Activated T-helper 1 cell treated with anti-CD3 and anti-CD28 coated beads, Interleukin-2, amount 50 U/mL, for 16 hours (primary cell): ENCODE measurements at regions not wholly inside any gene's neighbourhood (a gene's known extent, or its start where the extent isn't known, plus 50 kb on each side); places are given as distances from the start of the nearest gene placed in this dataset.
"Not testable (repeated sequence)": the region's sequence is repeated elsewhere in the genome, so short reads cannot be mapped to it uniquely, and the experiment has no call there.

Source experiments
- DNase-seq, 2 donors: peaks; one replicate each; pipeline ENCODE4 v3.0.0-alpha.2; 2020; ENCODE audit warnings: low read depth in 1 of 2, low spot score in 1 of 2

- no peak for DNase-seq
Observed at GRCh38 chr2:64743739-64744330, 90.1 kb upstream of the SERTAD2 start.

GRCh38 chr2:64745562-64745961, 91.8 kb upstream of the SERTAD2 start:
- DNase-seq = no peak

- not testable (repeated sequence) for DNase-seq
Observed at GRCh38 chr2:64747690-64748091, 94.0 kb upstream of the SERTAD2 start.

- DNase-seq = no peak
Observed at GRCh38 chr2:64748147-64748546, 94.4 kb upstream of the SERTAD2 start.

GRCh38 chr2:64748561-64748960, 94.8 kb upstream of the SERTAD2 start:
- no peak for DNase-seq

DNA sequence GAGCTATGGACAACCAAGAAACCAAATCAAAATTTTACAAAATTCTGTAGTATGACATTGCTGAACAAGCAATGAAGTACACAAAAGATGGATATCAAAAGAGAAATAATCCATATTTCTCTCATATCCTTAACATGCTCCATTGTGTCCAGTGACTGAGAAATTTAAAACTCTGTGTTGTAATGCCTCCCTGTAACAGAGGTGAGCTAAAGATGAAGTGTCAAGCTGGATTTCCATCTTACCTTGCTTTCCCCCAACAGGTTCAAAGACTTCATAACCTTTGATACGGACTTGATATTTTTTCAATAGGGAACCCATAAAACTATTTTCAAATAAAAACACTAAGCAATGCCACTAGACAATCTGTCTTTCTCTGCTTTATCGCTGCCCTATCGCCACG, 95.7 kb upstream of the SERTAD2 start:
- no peak for DNase-seq

- DNase-seq = peak; percentile 13 to 18
Observed at GRCh38 chr2:64750001-64750816, 96.5 kb upstream of the SERTAD2 start.

- DNase-seq = peak; percentile 92 to 96
Observed at GRCh38 chr2:64750817-64751285, 97.1 kb upstream of the SERTAD2 start.

- no peak for DNase-seq
Observed at GRCh38 chr2:64751286-64752260, 97.9 kb upstream of the SERTAD2 start.

DNA sequence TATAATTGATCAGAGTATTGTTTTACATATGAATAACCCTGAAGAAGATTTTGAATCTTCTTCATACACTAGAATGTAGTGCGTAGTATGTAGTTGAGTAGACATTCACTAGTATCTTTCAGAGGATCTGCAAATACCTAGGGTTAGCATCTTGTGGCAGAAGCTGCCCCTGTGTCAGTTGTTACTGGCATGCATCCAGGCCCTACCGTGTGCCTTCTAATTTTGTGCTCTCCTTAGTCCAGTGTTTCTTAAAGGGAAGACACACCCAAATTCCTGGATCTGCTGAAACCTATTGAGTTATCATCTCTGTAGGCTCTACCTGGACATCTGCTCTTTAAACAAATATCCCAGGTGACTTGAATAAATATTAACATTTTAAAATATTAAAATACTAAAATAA, 99.7 kb upstream of the SERTAD2 start:
- no peak for DNase-seq

DNA sequence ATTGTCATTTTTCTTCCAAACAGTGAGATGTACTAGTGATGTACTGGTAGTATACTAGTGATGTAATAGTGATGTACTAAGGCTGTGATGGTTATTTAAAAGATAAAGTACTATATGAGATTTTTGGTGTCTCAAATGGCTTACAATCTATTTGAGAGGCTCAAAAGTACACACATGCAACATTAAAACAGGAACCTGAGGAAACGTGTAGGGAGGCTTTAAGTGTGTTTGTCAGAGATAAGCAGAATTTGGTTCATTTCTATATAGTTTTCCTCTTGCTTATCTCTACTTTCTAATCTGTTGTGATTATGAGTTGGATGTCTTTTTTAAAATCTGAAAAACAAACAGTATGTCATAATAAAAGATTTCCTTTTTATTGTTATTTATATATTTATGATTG, 100.9 kb upstream of the SERTAD2 start:
- no peak for DNase-seq

GRCh38 chr2:64757126-64757525, 103.4 kb upstream of the SERTAD2 start:
- DNase-seq = no peak

DNA sequence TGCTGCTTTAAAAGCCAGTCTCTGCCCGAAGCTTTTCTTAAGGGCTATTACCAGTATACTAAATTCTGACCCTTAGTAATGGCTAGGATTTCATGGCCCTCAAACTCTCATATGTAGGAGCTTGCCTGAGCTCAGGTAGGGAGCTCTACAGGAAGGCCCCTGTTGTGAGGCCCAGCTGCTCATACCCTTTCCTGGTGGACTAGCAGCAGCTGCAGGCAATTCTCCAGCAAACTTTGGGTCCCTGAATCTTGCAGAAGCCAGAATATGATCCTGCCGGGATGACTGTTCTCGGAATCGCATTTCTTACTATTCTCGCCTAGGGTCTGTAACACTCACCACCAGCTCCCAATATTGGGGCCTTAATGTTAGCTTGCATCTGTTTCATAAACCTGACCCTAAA, 106.4 kb upstream of the SERTAD2 start:
- no peak for DNase-seq

GRCh38 chr2:64762301-64762997, 108.7 kb upstream of the SERTAD2 start:
- no peak for DNase-seq

- DNase-seq = no peak
Observed at GRCh38 chr2:64763126-64763525, 109.4 kb upstream of the SERTAD2 start.

DNA sequence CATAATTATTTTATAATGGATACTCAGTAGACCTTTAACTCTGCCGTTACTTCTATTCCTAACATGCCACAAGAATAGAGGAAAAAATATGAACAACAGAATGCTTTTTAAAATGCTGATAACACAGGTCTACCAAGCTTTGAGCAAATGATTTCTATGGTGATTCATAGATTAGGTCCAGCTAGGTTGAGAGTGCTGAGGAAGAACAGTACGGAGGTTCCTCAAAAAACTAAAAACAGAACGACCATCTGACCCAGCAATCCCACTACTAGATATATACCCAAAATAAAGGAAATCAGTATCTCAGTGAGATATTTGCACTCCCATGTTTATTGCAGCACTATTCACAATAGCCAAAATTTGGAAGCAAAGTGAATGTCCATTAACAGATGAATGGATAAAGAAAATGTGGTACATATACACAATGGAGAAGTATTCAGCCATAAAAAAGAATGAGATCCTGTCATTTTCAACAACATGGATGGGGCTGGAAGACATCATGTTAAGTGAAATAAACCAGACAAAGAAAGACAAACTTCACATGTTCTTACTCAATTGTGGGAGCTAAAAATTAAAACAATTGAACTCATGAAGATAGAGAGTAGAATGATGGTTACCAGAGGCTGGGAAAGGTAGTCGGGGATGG, 111.6 kb upstream of the SERTAD2 start:
- DNase-seq = no peak

DNA sequence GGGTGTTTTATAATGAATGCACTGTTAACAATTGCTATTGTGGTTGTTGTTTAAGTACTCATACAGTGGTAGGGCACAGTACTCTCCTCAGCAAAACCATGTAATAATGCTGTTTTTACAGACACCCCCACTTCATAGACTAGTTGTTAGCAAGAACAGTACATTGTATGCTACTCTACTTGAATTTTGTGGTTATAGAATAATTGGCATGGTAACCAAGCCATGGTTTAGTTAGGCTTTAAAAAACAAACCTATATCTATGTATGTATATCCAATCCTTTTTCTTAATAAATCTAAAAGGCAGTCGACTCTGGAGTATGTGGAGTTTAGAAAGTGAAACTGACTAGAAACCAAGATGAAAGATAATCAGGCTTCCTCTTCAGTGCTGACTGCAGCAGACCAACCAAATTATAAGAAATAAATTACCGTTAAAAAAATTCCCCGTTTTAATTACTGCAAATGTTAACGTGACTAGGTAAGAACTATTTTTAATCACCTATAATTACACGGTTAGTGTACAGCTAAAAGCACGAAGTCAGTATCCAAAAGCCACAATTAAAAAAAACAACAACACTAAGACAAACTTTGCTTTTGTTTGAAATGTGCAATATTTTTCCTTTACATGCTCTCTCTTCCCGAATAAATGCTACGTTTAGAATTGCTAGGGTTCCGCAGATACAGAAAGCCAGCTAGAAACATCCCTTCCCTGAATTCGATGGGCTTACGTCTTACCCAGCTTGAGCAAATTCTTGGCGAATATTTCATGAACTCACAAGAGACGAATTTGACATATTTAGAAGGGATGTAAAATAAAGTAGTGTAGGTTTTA, 113.3 kb upstream of the SERTAD2 start:
- no peak for DNase-seq

DNA sequence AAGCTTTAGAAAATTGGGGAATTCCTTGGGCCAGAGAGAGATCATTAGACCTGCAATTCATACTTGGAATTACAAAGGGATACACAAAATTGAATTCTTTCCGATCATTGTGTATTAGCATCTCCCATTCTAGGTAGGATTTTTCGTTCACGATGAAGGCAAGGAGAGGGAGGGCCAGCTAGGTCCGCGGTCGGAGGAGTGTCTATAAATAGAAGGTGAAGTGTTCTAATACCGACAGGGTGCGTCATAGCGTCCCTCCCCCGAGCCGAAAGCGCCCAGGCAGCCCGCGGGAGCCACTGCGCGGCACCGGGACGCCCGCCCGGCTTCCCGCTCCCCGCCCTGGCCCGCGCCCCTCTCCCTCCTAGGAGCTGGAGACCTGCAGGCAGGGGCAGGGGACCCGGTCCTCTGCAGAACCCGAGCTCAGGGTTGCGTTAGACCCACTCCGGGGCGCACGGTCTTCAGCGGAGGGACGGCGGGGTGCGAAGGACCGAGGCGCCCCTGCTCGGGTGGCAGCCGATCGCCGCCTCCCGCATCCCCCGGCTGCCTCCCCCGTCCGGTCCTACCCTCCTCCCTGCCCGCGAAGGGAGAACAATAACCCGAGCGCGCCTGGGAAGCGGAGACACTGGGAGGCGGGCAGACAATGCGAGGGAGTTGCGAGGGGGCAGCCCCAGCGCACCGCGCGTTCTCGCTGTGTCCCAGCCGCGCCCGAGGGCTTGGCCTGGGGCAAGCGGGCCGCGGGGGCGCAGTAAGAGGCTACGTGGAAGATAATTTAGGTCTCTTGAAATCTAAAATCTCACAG, 114.2 kb upstream of the SERTAD2 start:
- DNase-seq = peak; percentile 44 to 57
